Inflammatory macrophage (primary cell): ENCODE measurements at regions not wholly inside any gene's neighbourhood (a gene's known extent, or its start where the extent isn't known, plus 50 kb on each side); places are given as distances from the start of the nearest gene placed in this dataset.

Experiments
- DNase-seq, 2 donors: peaks; one replicate each; pipeline ENCODE4 v3.0.0-alpha.2; 2020 to 2022

DNA sequence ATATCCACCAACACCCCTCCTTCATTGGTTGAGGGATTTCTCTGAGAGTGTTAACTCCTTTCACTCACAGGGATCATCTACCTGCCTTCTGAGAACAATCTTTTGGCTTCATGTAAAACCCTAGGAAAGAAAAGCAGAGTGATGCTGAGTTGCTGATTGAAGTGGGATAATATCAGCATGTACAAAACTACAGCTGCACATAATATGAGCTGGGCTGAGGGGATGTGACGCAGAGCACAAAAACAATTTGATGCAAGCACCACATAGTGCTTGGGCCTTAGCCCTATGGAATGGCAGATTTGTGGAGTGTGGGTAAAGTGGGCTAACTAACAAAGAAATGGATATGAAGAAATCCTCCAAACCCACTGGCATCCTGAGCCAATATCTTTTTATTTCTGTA lies 267.6 kb upstream of the KCNH8 start:
- DNase-seq: no peak

- DNase-seq: no peak
These were observed 275.8 kb upstream of the KCNH8 start for GRCh38 chr3:18872466-18872865.

GRCh38 chr3:18870642-18871041 lies 277.7 kb upstream of the KCNH8 start:
- no peak for DNase-seq

- no peak for DNase-seq
These were observed 278.2 kb upstream of the KCNH8 start for GRCh38 chr3:18870074-18870640.

DNA sequence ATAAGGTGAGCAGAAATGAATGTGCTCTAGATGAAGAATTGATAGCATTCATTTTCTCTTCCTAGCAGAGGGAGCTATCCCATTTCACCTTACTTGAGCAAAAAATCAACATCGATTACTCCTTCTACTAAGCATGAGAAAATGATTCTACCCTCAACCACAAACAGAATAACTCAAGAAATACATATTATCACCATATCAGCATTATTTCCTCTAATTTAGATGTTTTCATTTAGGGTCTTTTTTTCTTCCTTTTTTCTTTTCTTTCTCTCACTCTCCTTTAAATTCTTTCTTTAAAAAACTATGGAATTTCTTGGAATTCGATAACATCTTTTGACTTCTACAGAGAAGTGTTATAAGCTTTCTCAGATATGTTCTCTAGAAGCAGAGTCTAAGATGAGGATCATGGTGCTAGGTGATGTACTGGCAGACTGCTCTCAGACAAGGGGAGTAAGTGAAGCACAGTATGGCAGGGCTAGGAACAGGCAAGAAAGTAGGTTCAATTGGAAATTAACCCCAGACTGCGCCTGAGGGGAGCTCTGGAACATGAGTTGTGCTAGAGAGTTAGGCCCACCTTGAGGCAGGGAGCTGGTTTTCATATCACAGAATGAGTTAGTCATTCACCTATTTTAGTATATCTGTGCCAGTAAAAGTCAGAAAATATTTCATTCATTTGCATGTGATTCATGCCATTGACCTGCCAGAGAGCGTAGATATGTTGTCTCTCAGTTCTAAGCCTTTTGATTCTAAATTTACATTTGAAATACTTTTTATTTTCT lies 279.2 kb upstream of the KCNH8 start:
- no peak for DNase-seq

GRCh38 chr3:18866899-18867298 lies 281.4 kb upstream of the KCNH8 start:
- no peak for DNase-seq

DNA sequence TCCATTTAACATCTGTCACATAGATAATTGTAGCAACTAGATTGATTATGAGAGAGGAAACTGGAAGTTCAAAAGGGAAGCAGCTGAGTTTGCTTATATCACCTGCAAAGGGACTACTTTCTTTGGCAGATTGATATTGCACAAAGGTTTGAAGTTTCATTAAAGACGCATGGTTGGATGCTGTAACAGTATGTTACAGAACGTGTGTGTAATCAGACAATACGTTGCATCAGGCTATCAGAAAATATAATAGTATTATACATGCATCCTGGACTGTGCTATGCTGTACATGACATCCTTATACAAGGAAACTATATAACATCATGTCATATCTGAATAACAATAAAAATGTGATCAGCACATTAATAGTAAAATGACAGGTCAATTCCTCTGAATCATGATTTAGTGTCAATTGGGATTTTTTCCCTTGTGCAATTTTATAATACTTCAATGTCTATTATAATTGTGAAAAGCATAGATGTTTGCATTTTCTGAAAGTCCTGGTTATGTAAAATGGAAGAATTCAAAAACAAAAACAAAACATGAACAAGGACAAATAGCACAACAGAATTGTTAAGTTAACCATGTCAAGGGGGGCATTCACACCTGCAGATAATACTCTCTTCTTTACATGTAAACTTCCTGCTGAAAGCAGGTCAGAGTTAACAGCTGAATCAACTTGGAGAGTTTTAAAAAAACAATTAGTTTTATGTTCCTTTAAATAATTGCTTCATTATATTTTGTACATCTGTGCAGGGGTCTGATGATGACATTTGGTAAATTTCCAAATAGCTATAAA lies 283.2 kb upstream of the KCNH8 start:
- DNase-seq: no peak

- DNase-seq: no peak
These were observed 286.2 kb upstream of the KCNH8 start for GRCh38 chr3:18862077-18862476.

- DNase-seq: no peak
These were observed 287.2 kb upstream of the KCNH8 start for GRCh38 chr3:18861137-18861536.

GRCh38 chr3:18853269-18853668 lies 295.0 kb upstream of the KCNH8 start:
- DNase-seq: no peak

DNA sequence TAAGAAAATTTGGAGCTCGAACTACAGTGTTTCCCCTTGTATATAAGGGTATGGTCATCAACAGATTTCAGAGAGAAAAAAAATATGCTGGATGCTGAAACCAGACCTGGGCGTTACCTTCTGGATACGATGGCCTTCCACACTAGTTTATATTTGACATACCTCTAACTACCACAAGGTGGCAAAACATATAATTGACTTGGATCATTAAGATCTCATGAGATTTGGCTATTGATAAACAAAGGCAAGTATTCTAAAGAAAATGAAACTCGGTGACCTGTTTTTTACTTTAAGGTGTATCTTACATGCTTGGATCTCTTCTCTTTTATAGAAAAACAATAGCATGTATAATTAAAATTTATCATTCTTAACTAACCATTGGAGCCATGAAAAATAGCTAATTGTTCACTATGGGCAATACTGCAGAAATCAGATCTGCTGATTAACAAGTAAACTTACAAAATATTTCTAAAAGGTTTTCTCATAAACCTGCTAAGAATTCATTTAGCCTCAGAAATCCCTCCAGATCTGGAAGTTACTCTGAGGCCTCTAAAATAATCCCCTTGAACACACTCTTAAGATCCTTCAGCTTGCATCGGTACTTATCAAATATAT lies 300.6 kb upstream of the KCNH8 start:
- DNase-seq: peak in 1 of 2 donors; percentile 11

DNA sequence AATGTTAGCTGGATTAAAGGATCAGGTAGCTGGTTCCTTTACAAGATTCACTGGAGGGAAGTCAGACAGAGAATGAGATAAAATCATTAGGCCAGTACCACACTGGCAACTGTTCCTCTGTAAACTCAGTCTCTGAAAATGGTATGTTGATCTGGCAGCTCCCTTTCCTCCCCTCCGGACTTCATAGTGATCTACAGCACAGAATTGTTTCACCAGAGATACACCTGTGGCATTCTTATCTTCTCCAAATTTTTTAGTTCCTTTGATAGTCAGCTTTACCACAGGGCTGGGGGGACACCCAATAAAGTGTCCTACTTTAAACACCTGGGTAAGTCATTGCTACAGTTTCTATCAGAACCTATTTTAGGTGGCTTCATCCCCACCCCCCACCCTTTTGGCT lies 304.3 kb upstream of the KCNH8 start:
- no peak for DNase-seq

- no peak for DNase-seq
These were observed 305.1 kb upstream of the KCNH8 start for GRCh38 chr3:18843188-18843587.

DNA sequence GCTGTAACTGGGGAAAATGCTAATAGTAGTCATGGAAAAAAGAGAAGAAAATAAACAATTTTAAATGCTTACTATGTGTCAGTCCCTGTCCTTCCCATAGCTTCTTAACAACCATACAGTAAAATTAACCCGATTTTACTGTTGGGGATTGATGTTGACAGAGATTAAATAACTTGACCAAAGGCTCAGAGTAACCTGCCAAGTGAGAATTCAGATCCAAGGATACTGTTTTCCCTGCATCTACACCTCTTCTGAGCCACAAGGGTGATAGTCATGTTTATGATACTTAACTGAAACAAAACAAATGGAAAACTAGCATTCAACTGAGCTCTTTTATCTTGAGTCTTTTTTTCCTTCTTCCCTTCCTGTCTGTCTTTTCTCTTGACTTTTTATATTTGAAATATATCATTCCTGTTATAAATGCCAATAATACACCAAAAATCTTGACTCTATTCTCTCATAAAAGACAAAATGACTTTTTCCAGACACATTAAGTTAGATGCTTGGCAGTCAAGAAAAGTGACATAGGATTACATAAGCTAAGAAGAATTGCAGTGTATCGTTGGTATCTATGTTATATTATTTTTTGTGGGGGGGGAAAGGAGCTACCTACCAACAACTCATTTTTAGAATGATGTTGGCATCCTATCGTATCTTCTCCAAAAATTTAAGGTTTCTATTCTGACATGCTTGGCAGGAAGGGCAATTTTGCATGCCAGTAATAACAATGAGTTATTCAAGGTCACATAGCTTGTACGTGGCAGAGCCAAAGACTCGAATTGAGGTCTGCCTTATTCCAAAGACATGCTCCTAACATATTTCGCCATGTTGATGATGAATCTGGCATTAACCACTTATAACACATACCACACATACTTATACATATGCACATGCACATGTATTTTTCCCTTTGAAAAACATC lies 306.6 kb upstream of the KCNH8 start:
- DNase-seq: no peak

DNA sequence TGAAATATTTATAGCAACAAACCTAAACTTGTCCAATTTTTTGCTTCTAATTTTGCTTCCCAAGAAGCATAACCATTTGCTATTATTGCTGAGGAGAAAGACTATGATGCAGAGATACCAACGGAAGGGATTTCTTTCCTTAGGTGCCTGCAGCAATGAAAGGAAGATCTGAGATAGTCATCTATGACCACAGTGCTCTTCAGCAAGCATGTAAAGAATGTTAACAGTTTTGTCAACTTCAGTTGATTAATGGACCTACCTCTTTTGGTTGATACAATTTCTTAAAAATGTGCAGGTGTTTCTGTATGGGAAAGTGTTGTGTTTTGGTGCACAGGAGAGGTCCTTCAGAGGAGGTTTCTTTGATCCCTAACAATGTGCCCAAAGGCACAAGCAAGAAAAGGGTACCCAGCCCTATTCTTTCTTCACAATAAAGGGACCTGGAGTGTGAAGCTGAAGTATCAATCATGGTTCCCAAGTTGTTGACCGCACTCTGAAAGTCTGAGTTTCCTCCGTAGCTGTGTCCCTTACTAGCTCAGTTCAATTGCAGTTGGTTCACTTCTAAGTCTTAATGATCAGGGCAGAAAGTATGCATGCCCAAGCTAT lies 307.7 kb upstream of the KCNH8 start:
- DNase-seq: no peak

- DNase-seq: no peak
These were observed 309.6 kb upstream of the KCNH8 start for GRCh38 chr3:18838758-18839157.

DNA sequence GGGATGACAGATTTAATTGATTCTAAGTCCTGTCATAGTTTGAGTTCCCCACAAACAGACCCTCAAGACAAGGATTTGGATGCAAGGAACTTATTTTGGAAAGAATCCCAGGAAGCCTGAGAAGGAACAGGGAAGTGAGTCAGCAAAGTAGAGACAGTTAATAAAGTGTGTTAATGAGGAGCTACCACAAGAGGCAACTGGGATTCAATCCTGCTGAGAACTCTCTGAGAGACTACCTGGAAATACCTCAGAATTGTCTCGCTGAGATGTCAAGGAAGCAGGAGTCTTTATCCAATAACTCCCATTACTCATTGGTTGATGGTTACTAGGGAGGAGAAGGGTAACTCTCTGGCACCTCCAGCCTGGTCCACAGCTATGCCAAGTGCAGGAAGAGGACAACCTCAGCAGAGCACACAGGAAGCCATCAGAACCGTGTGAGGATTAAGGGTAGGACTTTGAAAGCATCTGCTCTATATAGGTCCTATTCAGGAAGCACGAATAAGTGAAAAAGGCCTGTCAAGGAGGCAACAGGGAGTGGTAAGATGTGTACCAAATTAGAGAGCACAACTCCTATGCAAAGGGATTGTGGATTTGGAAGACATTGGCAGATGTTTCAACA lies 311.1 kb upstream of the KCNH8 start:
- DNase-seq: no peak

GRCh38 chr3:18835021-18835420 lies 313.3 kb upstream of the KCNH8 start:
- no peak for DNase-seq

DNA sequence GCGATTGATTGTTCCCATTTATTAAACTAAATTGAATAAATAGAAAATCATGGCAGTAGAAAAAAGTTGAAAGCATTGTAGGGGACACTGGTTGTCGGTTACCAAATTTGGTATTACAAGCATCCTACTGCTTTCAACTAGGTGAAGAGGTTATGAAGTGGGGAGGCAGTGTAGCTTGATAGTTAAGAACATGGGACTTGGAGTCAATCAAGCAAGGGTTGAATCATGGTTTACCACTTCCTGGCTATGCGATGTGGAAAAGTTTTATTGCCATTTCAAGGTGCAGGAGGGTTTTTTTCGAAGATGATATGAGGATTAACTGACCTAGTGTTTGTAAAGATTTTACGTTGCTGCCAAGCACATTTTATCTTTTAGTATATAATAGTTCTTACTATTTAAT lies 318.2 kb upstream of the KCNH8 start:
- no peak for DNase-seq

DNA sequence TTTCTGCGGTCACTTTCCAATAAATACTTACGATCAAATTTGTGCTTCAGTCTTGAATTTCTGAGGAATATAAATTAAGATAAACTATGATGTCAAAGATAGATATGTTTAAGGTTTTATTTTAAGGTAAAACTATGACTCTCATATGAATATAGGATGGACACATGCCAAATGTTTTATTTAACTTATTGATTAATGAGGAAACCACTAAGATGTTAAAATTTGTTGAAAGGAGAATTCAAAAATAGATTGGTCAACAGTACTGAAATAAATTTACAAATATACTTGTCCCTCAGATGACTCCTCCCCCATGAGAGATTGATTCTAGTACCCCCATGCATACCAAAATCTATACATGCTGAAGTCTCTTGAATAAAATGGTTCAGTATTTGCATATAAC lies 319.7 kb upstream of the KCNH8 start:
- no peak for DNase-seq

DNA sequence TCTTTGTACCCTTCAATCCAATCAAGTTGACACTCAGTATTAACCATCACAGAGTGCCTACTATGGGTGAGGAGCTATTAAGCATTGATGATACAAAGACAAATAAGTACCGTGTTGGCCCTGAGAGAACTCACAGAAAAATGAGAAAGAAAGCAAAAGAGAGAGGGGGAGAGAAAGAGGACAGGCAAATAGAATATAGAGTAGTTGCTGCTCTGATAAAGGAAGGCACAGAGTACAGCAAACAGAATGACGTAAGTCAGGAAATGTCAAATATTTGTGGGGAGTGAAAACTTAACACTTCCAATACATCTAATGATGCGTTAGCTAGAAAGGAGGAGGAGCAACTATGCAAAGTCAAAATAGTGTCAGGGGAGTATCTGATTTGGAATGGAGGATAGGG lies 320.6 kb upstream of the KCNH8 start:
- DNase-seq: no peak
